HG03039 (cell line): ENCODE measurements at regions not wholly inside any gene's neighbourhood (a gene's known extent, or its start where the extent isn't known, plus 50 kb on each side); places are given as distances from the start of the nearest gene placed in this dataset.
"Not testable (repeated sequence)": the region's sequence is repeated elsewhere in the genome, so short reads cannot be mapped to it uniquely, and the experiment has no call there.

Experiments used
- ATAC-seq: cut with Tn5 transposase; IDR thresholded peaks from one replicate; pipeline ENCODE4 v1.9.1; 2021; ENCODE audit warnings: mild to moderate bottlenecking, moderate library complexity; ENCODE audit not compliant: unreplicated experiment

GRCh38 chr9:105972466-105973204, 278.3 kb downstream of the TMEM38B start:
- ATAC-seq = no peak

GRCh38 chr9:105973951-105974351, 279.6 kb downstream of the TMEM38B start:
- ATAC-seq = no peak

GRCh38 chr9:105975886-105976645, 281.7 kb downstream of the TMEM38B start:
- no peak for ATAC-seq

DNA sequence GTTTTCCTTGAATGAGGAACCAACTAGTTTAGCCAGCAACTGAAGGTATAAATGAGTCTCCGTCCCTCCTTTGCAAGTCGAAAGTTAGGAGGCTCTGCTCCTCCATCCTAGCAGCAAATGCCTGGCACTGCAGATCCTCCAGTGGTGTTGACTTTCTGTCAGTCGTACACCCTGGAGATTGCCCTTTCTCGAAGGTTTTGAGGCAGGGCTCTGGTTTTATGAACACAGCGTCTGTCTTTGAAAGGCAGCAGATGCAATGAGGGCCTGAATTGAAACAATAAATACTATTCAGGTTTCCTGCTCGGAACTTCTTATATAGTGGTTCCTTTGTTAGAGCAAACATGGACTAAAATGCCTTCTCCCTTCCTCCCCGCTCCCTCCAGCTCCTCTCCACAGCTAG, 284.0 kb downstream of the TMEM38B start:
- ATAC-seq = no peak

GRCh38 chr9:105978826-105979225, 284.5 kb downstream of the TMEM38B start:
- no peak for ATAC-seq

- ATAC-seq = no peak
These were observed 284.9 kb downstream of the TMEM38B start for GRCh38 chr9:105979290-105979689.

DNA sequence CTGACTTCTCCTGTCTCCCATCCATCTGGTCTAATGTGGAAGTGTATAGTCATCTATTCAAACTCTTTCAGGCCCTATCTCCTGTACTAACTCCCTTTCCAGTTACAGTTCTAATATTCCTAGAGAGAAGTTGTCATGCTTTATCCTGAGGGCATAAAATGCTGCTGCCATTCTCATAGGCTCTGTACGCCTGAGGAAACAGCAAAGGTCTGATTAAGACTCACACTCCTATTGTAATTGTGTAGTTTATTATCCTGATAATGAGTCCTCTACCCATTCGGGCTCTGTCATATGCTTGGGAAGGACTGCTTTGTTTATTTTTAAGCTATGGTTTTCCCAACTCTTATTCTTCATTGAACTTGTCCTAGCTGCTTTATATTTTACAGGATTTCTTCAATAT, 290.4 kb downstream of the TMEM38B start:
- no peak for ATAC-seq

DNA sequence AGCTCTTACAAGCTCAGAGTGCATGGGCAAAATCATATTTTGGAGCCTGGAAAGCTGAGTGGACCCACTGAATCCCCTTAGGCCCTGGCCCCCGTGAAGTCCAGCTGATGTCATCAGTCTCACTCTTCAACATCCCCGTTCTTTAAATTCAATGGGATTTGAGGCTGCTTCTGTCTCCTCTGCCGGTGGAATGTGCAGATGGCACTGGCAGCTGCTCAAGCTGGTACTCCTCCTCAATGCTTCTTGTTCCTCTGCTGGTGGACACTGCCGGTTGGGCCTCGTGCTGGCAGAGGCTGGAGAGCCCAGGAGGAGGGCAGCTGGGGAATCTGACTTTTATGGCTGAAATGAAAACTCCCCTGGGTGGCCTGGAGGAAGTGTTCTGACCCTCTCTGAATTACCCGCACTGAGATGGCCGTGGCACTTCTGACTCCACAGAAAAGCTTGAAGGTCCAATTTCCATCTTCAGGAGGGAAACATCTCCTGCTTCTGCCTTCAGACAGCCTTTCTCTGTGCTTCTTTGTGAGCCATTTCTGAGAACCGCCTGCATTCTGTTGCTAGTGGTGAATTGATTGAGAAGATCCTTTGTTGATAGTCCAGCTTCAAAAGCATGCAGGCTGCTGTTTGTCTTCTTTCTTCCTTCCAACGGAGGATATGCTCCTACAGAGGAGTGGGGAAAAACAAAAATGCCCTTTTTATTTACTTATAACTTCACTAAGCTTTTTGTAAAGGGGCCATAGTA, 298.9 kb downstream of the TMEM38B start:
- no peak for ATAC-seq

DNA sequence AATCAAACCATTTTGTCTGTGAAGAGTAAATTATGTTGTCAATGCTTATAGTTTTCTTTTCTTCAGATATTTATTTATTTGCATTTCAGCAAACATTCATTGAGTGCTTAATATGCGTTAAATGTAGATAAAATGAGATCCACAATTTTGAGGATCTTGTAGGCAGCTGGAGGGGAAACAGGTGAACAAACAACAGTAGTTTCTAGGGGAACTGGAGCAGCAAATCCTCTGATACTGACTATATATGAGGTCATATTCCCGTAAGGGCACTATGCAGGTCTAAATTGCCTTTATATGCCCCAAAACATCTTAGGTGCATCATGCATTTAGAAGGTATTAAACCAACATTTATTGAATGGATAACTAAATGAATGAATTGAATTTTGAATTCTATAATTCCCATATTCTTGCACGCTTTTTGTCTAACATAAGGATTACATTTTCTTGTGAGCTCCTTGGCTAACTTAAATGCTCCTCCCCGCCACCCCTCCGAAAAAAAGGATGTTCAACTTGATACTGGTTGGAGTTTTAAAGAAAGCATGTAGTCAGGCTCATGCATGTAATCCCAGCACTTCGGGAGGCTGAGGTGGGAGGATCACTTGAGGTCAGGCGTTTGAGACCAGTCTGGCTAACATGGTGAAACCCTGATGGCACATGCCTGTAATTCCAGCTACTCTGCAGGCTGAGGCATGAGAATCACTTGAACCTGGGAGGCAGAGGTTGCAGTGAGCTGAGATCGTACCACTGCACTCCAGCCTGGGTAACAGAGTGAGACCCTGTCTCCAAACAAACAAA, 299.8 kb downstream of the TMEM38B start:
- no peak for ATAC-seq

GRCh38 chr9:105994970-105995369, 300.6 kb downstream of the TMEM38B start:
- no peak for ATAC-seq

DNA sequence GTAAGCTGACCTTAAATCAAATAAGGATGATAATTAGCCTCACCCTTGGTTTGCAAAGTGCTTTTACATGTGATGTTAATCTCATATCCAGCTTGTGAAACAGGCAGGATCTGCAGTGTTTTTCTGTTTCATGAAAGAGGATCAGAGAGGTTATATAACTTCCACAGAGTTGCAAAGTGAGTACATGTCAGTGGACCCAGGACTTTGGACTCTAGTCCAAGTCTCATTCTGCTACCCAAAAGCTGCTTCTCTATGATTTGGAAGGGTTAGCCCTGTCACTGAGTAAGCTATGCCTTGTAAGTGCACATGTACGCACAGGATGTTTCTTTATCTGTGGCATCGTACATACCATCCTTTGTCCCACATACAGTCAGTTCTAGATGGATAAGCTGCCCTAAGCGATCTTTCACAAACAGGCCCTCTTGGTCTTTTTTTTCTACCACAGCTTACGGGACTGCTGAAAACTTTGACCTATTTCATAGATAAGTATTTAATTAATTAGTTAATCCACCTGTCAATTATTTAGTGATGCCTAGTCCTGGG, 322.9 kb downstream of the TMEM38B start:
- no peak for ATAC-seq

GRCh38 chr9:106019039-106019680, 324.8 kb downstream of the TMEM38B start:
- ATAC-seq = no peak

- ATAC-seq = no peak
These were observed 325.4 kb downstream of the TMEM38B start for GRCh38 chr9:106019702-106020101.

GRCh38 chr9:106020186-106020585, 325.8 kb downstream of the TMEM38B start:
- no peak for ATAC-seq

- no peak for ATAC-seq
These were observed 329.1 kb downstream of the TMEM38B start for GRCh38 chr9:106023455-106023854.

DNA sequence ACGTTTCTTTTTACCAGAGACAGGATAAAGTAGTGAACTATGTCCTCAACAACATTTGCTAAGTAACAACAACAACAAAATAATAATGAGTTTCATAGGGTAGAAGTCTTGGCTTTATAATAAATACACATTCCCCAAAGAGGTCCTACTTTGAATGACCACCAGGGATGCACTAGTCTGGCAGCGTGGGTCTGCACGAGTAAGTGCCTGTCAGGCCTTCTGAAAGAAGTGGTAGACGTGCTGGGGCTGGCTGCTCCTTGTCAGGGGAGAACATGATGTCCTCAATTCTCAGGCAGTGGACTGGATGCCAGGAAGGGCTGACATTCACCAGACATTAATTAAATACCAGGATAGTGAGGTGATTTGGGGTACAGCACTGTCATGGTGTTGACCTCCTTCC, 331.1 kb downstream of the TMEM38B start:
- no peak for ATAC-seq

DNA sequence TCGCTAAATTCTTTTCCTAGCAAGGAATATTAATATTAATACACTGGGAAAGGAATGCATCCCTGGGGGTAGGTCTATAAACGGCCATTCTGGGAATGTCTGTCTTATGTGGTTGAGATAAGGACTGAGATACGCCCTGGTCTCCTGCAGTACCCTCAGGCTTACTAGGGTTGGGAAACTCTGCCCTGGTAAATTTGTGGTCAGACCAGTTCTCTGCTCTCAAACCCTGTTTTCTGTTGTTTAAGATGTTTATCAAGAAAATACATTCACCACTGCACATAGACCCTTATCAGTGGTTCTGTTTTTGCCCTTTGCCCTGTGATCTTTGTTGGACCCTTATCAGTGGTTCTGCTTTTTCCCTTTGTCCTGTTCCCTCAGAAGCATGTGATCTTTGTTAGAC, 335.8 kb downstream of the TMEM38B start:
- not testable (repeated sequence) for ATAC-seq

DNA sequence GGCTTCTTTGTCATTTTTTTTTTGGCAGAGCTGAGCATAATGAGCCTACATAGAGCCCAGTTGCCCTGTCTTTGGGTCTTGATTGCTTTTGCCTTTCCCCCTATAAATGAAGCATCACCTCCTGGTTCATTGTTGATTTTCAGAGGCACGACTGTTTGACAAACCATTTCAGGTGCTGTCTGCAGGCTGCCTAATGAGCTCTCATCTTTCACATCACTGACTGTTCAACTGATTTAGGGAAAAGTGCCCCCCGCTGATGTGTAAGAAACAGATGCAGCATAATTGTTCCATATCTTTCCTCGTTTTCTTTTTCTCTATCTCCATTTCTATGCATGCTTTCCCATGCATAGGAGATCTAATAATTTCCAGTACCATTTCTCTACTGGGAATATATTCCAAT, 338.6 kb downstream of the TMEM38B start:
- ATAC-seq = no peak

GRCh38 chr9:106035806-106036205, 341.5 kb downstream of the TMEM38B start:
- ATAC-seq = no peak
